ENCODE measurements at regions not wholly inside any gene's neighbourhood (a gene's known extent, or its start where the extent isn't known, plus 50 kb on each side); places are given as distances from the start of the nearest gene placed in this dataset.

DNA sequence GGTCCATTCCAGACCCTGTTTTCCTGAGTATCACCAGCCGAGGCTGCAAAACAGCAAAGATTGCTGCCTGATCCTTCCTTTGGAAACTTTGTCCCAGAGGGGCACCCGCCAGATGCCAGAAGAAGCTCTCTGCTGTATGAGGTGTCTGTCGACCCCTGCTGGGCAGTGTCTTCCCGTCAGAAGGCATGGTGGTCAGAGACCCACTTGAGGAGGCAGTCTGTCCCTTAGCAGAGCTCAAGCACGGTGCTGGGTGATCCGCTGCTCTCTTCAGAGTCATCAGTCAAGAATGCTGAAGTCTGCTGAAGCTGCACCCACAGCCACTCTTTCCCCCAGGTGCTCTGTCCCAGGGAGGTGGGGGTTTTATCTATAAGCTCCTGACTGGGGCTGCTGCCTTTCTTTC is 1121.2 kb downstream of the NSUN3 start:
- Histone ChIP-seq H3K4me1 (no peaks in the 10 kb centered on the region), H3K36me3 (ENCODE audit: control insufficient read depth, insufficient read depth, low read length) (no peaks in the 10 kb centered on the region), H3K27me3 (replicated peaks; ENCODE audit: control insufficient read depth, insufficient read depth, low read length) (no peaks in the 10 kb centered on the region), H3K4me3 (ENCODE audit: low read depth, low read length) (no peak overlapping the region), H3K9me3 (no peaks in the 10 kb centered on the region)
- Mint-ChIP-seq H3K27ac (ENCODE audit: unreplicated experiment) (no peak overlapping the region), H3K36me3 (ENCODE audit: insufficient read depth, unreplicated experiment) (no peaks in the 10 kb centered on the region), H3K4me1 (ENCODE audit: low read depth, unreplicated experiment) (no peaks in the 10 kb centered on the region), H3K9me3 (ENCODE audit: unreplicated experiment) (no peaks in the 10 kb centered on the region), H3K4me3 (ENCODE audit: unreplicated experiment) (no peak overlapping the region), H3K27me3 (ENCODE audit: insufficient read depth, unreplicated experiment) (peaks cover 3% of the 10 kb centered on the region)
- DNase-seq: no peak
- intact Hi-C loops (cut with micrococcal nuclease; ENCODE audit: unreplicated experiment): no loop called here
- no TSS peak for BruUV-seq (replicated peaks)
- POLR2A ChIA-PET: no interaction called here
- CTCF ChIA-PET: no interaction called here
- TF ChIP-seq, protein P1, sequence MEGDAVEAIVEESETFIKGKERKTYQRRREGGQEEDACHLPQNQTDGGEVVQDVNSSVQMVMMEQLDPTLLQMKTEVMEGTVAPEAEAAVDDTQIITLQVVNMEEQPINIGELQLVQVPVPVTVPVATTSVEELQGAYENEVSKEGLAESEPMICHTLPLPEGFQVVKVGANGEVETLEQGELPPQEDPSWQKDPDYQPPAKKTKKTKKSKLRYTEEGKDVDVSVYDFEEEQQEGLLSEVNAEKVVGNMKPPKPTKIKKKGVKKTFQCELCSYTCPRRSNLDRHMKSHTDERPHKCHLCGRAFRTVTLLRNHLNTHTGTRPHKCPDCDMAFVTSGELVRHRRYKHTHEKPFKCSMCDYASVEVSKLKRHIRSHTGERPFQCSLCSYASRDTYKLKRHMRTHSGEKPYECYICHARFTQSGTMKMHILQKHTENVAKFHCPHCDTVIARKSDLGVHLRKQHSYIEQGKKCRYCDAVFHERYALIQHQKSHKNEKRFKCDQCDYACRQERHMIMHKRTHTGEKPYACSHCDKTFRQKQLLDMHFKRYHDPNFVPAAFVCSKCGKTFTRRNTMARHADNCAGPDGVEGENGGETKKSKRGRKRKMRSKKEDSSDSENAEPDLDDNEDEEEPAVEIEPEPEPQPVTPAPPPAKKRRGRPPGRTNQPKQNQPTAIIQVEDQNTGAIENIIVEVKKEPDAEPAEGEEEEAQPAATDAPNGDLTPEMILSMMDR (IDR thresholded peaks at IDR 0.05; ENCODE audit: insufficient read depth in 1 of 2, low read depth in 1 of 2, low read length in 1 of 2, severe bottlenecking in 1 of 2, unreplicated experiment in 1 of 2): no peak

DNA sequence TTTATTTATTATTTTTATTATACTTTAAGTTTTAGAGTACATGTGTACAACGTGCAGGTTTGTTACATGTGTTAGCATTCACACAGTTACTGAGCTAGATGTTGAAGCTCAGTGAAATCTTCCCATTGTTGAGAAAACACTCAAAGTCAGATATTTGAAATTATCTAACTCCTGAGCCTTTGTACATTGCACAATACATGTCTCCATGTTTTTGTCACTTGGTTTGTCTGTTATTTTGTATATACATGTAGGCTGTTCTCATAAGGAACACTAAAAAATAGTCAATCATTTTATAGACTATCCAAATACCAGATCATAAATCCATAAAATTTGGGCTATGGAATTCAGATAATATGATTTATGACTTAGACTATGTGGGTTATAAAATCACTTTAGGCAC is 1126.5 kb downstream of the NSUN3 start:
- intact Hi-C loops (cut with micrococcal nuclease; ENCODE audit: unreplicated experiment): no loop called here
- Histone ChIP-seq H3K36me3 (ENCODE audit: control insufficient read depth, insufficient read depth, low read length) (no peaks in the 10 kb centered on the region), H3K4me3 (ENCODE audit: low read depth, low read length) (no peak overlapping the region), H3K27me3 (replicated peaks; ENCODE audit: control insufficient read depth, insufficient read depth, low read length) (no peaks in the 10 kb centered on the region), H3K4me1 (no peaks in the 10 kb centered on the region), H3K9me3 (no peaks in the 10 kb centered on the region)
- TF ChIP-seq, protein P1 (IDR thresholded peaks at IDR 0.05; ENCODE audit: insufficient read depth in 1 of 2, low read depth in 1 of 2, low read length in 1 of 2, severe bottlenecking in 1 of 2, unreplicated experiment in 1 of 2): no peak
- no peaks in the 10 kb centered on the region for H3K9me3 Mint-ChIP-seq (ENCODE audit: unreplicated experiment)
- BruUV-seq (replicated peaks): no TSS peak
- DNase-seq: no peak
- CTCF ChIA-PET: no interaction called here
- H3K4me1 Mint-ChIP-seq (ENCODE audit: low read depth, unreplicated experiment): no peaks in the 10 kb centered on the region
- POLR2A ChIA-PET: no interaction called here
- no peak overlapping the region for H3K4me3 Mint-ChIP-seq (ENCODE audit: unreplicated experiment)
- no peaks in the 10 kb centered on the region for H3K36me3 Mint-ChIP-seq (ENCODE audit: insufficient read depth, unreplicated experiment)
- no peaks in the 10 kb centered on the region for H3K27me3 Mint-ChIP-seq (ENCODE audit: insufficient read depth, unreplicated experiment)
- H3K27ac Mint-ChIP-seq (ENCODE audit: unreplicated experiment): no peak overlapping the region

DNA sequence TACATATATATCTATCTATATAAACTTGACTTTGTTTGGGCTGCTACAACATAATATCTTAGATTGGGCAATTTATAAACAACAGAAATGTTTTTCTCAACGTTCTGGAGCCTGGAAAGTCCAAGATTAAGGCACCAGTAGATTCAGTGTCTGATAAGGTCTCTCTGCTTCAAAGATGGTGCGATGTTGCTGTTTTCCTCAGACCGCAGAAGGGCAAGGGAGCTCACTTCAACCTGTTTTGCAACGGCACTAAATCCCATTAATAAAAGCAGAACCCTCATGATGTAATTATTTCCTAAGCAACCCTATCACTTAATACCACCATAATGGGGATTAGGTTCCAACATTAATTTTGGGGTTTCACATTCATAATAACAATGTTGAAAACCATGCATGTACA is 1134.8 kb downstream of the NSUN3 start:
- DNase-seq: no peak
- Mint-ChIP-seq H3K4me3 (ENCODE audit: unreplicated experiment) (no peak overlapping the region), H3K27me3 (ENCODE audit: insufficient read depth, unreplicated experiment) (no peaks in the 10 kb centered on the region), H3K36me3 (ENCODE audit: insufficient read depth, unreplicated experiment) (no peaks in the 10 kb centered on the region), H3K27ac (ENCODE audit: unreplicated experiment) (no peak overlapping the region), H3K9me3 (ENCODE audit: unreplicated experiment) (no peaks in the 10 kb centered on the region), H3K4me1 (ENCODE audit: low read depth, unreplicated experiment) (no peaks in the 10 kb centered on the region)
- no peak overlapping the region for H3K4me3 ChIP-seq (ENCODE audit: low read depth, low read length)
- no peaks in the 10 kb centered on the region for H3K9me3 ChIP-seq
- BruUV-seq (replicated peaks): no TSS peak
- no peaks in the 10 kb centered on the region for H3K36me3 ChIP-seq (ENCODE audit: control insufficient read depth, insufficient read depth, low read length)
- TF ChIP-seq, protein P1 (IDR thresholded peaks at IDR 0.05; ENCODE audit: insufficient read depth in 1 of 2, low read depth in 1 of 2, low read length in 1 of 2, severe bottlenecking in 1 of 2, unreplicated experiment in 1 of 2): no peak
- POLR2A ChIA-PET: no interaction called here
- CTCF ChIA-PET: no interaction called here
- no peaks in the 10 kb centered on the region for H3K4me1 ChIP-seq
- intact Hi-C loops (cut with micrococcal nuclease; ENCODE audit: unreplicated experiment): no loop called here
- no peaks in the 10 kb centered on the region for H3K27me3 ChIP-seq (replicated peaks; ENCODE audit: control insufficient read depth, insufficient read depth, low read length)

All from Caco-2 (cell line).